NCI-H748 (cell line): ENCODE measurements at regions not wholly inside any gene's neighbourhood (a gene's known extent, or its start where the extent isn't known, plus 50 kb on each side); places are given as distances from the start of the nearest gene placed in this dataset.
A peak's percentile ranks its signal among the peaks of the same experiment; 100 is the strongest.

ENCODE experiments used
- DNase-seq: peaks from one replicate; lab custom pipeline; 2025; ENCODE audit not compliant: unreplicated experiment; lab: John Stamatoyannopoulos, UW

DNA sequence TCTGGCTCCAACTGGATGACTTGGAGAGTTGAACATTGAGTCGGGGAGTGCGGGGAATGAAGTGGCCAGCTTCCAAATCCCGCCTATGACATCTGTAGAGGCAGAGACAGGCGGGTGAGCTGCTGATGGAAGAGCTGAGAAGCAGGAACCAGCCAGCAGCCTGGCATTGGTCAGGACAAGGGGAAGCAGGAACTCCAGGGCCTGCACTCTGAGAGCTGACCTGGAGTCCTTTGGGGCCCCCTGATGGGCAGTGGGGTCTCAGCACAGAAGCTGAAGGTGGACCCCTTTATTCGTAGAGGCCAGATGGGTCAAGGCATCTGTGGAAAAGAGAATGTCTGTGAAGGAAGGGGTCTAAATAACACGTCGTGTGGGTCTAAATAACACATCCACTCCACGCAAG lies 57.0 kb downstream of the SEC61G start:
- DNase-seq: no peak

DNA sequence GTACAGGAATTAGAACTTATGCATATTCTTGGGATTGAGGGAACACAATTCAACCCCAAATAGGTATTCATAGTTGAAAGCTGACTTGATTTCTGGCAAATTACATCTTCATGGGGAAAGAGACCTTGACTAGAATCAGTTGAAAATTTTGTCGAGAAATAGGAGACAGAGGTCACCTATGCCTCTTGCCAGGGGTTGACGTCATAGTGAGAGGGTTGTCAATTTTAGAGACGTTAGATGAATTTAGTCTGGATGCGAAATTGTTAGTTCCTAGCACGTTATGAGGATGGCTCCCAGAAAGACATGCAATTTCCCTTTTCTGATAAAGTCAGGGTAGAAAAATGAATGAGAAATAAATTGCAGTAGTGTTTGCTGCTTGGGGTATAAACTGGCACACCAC lies 59.3 kb downstream of the SEC61G start:
- DNase-seq: no peak

DNA sequence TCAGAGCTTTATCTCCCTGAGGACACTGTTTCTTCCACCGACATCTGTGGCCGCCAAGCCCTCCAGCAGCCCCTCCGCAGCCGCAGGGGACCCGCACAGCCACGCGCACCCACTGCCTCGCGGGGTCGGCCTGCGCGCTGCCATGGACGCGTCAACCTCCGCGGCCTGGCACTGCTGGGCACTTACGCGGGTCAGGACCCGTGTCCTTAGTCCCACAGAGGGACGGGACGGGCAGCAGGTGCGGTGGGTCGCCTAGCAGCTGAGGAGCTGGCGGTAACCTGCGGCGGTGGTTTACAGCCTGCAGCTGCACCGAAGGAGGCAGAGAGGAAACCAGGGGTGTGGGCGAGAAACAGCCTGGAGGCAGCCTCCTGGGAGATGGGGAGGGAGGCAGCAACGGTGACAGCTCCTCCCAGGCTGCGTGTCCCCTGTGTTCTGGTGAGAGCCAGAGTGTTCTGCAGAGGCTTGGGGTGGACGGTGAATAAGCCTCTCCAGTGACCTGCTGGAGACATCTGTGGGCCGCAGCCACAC lies 61.3 kb downstream of the SEC61G start:
- DNase-seq: no peak

DNA sequence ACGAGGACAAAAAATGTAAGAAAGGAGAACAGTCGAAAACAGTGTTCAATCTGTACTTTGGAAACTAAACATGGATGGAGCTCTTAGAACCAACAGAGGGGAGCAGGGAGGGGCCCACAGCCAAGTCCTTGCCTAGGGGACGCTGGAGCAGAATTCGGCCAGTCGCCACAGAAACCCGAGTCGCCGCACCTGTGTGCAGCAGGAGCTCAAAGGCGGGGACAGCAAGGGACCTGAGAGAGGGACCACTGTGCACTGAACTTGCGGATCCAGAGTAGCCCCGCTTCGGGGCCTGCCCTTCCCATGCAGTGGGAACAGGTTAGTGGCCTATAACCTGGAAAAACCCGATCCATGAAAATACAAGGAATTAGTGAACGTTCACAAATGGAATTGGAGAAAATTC lies 68.1 kb downstream of the SEC61G start:
- no peak for DNase-seq

DNA sequence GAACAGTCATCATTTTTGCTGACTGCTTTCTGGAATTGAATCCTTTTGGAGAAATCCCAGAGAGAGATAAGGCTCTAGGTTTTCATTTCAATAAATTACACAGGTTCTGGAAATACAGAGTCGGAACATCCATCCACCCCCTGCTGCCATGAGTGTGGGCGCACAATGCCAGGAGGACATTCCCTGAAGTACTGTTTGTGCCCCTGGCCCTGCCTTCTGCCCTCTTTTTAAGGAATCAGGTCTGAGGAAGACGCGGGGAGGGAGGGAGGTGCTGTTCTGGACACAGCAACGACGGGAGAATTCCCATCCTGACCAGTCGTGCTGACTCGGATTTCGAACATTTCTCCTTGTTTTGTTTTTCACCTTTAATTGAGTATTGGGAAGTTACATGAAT lies 69.0 kb downstream of the SEC61G start:
- DNase-seq: no peak

DNA sequence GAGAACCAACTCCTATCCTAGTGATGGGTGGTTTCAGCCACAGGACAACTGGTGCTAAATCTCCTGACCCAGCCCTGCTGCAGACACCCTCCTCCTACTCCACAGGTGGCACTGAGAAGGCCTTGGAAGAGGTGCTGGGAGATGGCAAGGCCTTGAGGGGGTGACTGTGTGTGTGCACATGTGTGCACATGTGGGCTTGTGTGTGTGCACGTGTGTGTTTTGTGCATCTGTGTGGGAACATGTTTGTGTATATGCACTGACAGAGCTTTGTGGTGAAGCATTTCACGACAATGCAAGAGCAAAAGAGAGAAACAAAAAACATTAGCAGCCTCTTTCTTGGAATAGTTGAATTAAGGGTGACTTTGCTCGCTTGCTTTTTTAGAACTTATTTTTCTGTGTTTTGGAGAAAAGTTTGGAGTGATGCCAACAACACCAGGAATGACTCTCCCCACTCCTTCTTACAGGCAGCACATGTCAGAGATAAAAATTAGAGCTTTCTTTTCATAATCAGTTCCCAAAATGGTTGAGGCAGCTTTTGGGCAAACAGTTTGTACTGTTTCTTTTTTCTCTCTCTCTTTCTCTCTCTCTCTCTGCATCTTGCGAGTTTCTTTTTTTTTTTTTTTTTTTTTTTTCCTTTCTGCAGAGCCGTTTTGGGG lies 69.5 kb downstream of the SEC61G start:
- DNase-seq: no peak

DNA sequence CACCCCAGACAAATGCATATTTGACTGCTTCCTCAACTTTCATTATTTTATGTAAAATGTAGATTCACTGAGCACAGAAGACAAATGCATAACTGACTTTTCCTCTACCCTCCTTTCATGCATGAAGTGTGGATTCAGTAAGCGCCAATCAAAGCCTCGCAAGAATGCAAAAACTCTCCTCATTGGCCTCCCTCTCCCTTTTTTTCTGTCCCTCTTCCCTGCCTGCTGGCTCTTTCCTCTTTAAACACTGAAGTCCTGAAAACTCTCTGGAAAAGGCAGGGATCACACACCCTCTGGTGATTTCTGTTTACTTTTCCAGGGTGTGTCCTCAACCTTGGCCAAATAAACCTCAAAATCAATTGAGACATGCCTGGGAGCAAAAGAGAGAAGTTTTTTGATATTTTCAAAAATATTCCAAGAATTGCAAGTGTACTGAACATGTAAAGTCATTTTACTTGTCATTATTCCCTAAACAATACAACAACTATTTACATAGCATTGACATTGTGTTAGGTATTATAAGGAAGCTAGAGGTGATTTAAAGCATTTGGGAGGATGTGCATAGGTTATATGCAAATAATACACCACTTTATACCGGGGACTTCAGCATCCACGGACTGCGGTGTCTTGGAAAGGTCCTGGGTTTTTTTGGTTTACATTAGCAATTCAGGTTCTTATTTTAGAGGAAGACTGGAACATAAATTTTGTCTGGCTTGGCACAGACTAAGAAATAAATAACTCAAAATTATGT lies 71.4 kb downstream of the SEC61G start:
- peak; percentile 87 for DNase-seq

GRCh38 chr7:54680377-54681005 lies 78.5 kb downstream of the SEC61G start:
- DNase-seq: no peak

DNA sequence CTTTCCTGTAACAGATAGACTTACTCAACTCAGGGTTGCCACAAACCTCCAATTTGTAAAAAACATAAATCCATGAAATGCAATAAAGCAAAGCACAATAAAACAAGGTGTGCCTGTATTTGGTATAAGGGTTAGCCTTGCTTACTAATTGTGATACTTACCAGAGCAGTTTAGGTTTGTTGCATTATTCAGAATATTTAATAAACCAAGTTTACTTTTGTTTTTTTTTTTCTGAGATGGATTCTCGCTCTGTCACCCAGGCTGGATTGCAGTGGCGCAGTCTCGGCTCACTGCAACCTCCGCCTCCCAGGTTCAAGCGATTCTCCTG lies 79.6 kb downstream of the SEC61G start:
- no peak for DNase-seq

- peak; percentile 15 for DNase-seq
Measured at GRCh38 chr7:54678763-54679489, 80.1 kb downstream of the SEC61G start.

GRCh38 chr7:54674891-54675290 lies 84.1 kb downstream of the SEC61G start:
- no peak for DNase-seq

GRCh38 chr7:54672519-54672918 lies 86.5 kb downstream of the SEC61G start:
- DNase-seq: no peak

DNA sequence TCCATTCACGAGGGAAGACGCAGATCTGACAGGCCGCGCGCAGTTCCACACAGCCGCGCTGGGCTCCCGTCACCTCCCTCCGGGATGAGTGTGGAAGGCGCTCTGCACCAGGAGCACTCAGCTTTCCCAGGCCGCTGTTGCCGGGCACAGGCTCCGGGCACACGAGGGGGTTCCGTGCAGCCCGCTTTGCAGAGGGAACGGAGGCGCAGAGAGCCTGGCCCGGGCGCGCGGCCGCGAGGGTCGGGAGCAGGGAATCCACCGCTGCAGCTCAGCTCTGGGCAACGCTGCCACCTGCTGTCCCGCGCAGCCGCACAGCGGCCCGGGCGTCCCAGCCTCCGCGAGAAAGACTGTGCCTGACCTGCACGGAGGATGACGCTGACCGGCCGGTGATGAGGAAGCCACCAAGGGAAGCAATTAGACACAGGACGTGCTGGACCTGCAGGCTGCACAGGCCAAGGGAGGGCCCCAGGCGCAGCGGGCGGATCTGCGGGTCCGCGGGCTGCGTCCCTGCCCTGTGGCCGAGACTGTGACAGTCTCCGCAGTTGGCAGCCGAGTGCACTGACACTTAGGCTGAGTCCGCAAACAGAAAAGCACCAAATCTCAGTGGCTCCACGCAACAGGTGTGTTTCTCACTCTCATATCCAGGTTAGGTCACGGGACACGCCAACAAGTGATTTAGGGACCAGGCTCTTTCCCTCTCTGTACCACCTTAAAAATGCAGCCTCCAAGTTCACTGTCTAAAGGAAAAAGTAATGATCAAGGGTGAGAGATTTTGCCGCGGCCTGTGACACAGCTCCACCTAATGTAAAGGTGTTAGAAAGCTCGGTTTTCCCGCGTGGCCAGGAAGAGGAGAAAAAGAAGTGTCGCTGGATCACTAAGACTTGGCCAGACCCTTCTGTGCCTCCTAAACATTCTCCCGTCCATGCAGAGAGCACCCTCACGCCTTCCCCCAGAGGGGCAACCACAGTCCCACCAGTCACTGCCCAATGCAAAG lies 94.5 kb downstream of the SEC61G start:
- peak; percentile 90 for DNase-seq

DNA sequence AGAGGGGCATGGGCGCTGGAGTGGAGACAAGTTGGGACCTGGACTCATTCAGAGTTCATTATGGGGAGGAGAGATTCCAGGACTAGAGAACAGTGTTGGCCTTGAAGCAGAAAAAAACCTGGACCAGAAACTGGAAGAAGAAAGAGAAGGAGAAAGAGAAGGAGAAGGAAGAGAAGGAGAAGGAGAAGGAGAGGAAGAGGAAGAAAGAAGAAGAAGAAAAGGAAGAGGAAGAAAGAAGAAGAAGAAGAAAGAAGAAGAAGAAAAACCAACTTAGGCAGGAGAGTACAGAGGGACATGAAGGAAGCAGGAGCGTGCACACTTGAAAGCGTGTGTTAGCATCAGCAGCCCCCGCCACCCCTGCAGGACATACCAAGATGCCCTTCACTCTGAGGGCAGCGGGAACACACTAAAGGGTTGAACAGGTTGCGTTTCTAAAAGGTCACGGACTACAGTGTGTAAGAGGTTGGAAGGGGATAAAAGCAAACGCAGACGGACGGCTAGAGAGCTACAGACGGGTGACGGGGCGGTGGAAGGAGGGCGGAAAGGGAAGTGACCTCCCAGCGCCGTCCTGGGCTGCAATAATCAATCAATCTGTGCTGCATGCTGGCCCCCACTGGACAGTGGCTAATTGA lies 95.3 kb downstream of the SEC61G start:
- no peak for DNase-seq

DNA sequence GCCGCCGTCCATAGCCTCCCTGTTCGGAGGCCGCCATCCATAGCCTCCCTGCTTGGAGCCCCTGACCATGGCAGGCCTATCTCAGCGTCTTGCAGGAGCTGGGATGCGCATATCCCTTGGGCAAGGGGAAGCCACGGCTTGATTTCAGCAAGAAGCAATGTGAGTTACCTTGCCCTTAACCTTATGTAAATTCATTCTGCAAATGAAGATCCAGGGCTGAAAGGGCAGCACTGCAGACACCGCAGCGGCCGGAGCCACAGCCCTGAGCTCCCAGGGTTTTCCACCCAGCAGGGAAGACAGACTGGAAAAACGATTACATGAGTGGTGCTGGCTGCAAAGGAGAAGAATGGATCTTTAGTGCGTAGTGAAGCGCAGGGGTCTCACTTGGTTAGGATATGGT lies 95.8 kb downstream of the SEC61G start:
- no peak for DNase-seq

DNA sequence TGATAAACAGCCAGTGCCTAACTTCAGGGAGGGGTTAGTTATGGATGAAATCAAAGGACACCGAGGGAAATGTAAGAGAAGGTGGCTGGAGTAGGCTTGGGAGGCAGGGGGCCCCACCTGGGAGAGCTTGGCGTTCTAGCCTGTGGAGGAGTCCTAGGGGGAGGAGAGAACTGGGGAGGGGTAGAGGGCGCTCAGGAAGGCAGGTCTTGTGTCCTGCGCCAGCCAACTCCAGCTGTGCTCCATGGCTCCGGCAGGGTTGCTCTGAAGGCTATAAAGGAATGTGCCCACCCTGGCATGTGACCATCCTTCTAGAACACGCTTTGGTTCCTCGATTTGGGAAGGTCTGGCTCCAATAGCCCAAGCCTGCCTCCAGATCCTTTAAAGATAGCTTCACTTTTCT lies 96.3 kb downstream of the SEC61G start:
- no peak for DNase-seq

DNA sequence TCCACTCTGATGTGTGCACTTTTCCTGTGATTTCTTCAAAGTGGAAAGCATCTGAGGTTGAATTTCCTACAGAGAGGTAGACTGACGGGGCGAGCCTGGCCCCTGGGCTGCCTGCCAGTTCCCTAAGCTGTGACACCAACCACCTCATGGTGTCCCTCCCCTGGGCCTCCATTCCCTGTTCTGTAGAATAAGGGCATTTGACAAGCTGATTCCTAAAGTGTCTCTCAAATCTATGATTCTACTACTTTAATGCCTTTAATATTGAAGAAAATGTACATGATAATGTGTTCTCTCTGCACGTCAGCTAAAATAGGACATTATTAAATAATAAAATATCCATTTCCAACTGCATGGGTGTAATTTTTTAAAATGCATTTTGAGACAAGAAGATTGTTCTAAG lies 105.1 kb downstream of the SEC61G start:
- DNase-seq: no peak

DNA sequence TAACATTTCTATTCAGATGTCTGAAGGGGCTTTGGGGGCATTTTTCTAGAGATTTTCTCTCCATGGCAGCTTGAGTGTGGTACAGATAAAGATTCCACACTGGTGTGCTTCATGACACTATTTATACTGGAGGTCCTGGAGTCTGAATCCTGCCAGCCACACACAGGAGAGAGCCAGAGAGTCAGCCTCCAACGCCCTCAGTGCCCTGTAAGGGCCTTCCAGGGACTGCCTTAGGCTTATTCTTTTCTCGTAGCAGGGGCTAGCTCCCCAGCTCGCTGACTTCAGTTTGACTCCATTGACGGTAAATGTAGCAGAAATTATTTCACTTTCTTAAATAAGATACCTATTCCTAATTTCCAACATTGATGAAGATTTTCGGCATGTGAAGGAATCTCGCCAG lies 100.9 kb downstream of the VSTM2A start:
- no peak for DNase-seq

GRCh38 chr7:54637712-54638396 lies 95.7 kb downstream of the VSTM2A start:
- no peak for DNase-seq
